ENCODE measurements at regions not wholly inside any gene's neighbourhood (a gene's known extent, or its start where the extent isn't known, plus 50 kb on each side); places are given as distances from the start of the nearest gene placed in this dataset.

GRCh38 chr12:47293406-47293805, 213.6 kb upstream of the AMIGO2 start:
- TF ChIP-seq CTCF (IDR thresholded peaks at IDR 0.05) (no peak), POLR2A (IDR thresholded peaks at IDR 0.05) (no peak)
- no peaks in the 10 kb centered on the region for H3K4me1 ChIP-seq

GRCh38 chr12:47286676-47287075, 206.9 kb upstream of the AMIGO2 start:
- no peaks in the 10 kb centered on the region for H3K27me3 ChIP-seq
- peaks cover 3% of the 10 kb centered on the region for H3K4me1 ChIP-seq
- no peak overlapping the region for H3K4me3 ChIP-seq
- no peaks in the 10 kb centered on the region for H3K9me3 ChIP-seq
- DNase-seq: no peak
- H3K27ac ChIP-seq: peak overlapping the region in 1 of 2 donors; percentile 36
- no peak for TF ChIP-seq CTCF (IDR thresholded peaks at IDR 0.05)
- TF ChIP-seq POLR2A (IDR thresholded peaks at IDR 0.05): no peak
- WGBS, 2 donors: 65 to 68% methylated on average over 3 of the region's 3 CpGs
- intact Hi-C loops (cut with DNase I; ENCODE audit: low total_unique reads): no loop called here
- no peaks in the 10 kb centered on the region for H3K36me3 ChIP-seq (ENCODE audit: low read depth, missing control alignments)

More at GRCh38 chr12:47293406-47293805, 213.6 kb upstream of the AMIGO2 start:
- 64 to 85% methylated on average over 13 of the region's 13 CpGs for WGBS, 2 donors
- Histone ChIP-seq H3K27me3 (no peaks in the 10 kb centered on the region), H3K36me3 (ENCODE audit: low read depth, missing control alignments) (no peaks in the 10 kb centered on the region), H3K27ac (no peak overlapping the region), H3K4me3 (peak overlapping the region in 1 of 2 donors; percentile 23), H3K9me3 (no peaks in the 10 kb centered on the region)
- intact Hi-C loops (cut with DNase I; ENCODE audit: low total_unique reads): no loop called here
- DNase-seq: no peak

Small RNA genes lying in the stretch of these regions (microRNA-seq; reads per million reads assigned to microRNA genes)
- gene MIR4494 (ENCODE audit: borderline number of aligned reads in 2 of 2, borderline replicate concordance in 1 of 2): 0 reads per million in 2 donors

Small RNA genes lying in the stretch of these regions (small RNA-seq; reads per million reads assigned to genes)
- gene AC004486.1 (0 reads per million in 2 donors), gene MIR4494 (0 reads per million in 2 donors), gene RF00264 (0 to 0.28 reads per million in 2 donors)
